Pancreas (tissue), 10 donors: ENCODE measurements at regions not wholly inside any gene's neighbourhood (a gene's known extent, or its start where the extent isn't known, plus 50 kb on each side); places are given as distances from the start of the nearest gene placed in this dataset.

Source experiments
- ATAC-seq, 4 donors: fragments of 200-7000 bp; cut with Tn5 transposase; one replicate each; pipeline versions ENCODE4 v1.8.0 to v1.9.1; 2020; ENCODE audit warnings: mild to moderate bottlenecking in 4 of 4, moderate library complexity in 4 of 4
- DNase-seq, 6 donors: peaks; one replicate each; pipeline ENCODE4 v3.0.0-alpha.2; 2020
- FAIRE-seq: peaks from 2 replicates; lab custom pipeline; 2012; peaks lifted over from hg19 to GRCh38; lab: Jason Lieb, UNC
- H3K27ac ChIP-seq, 4 donors: fragments of 200-600 bp; sonication (generic); 1 replicate in 3 of 4; 2 replicates in 1 of 4; pipeline versions ENCODE4 v1.5.0 to v1.8.0; 2020
- H3K27me3 ChIP-seq, 4 donors: fragments of 200-600 bp; one replicate each; pipeline ENCODE4 v1.8.0; 2021
- H3K36me3 ChIP-seq, 3 donors: fragments of 200-600 bp; sonication (generic) in 1 of 3; one replicate each; pipeline versions ENCODE4 v1.5.0 to v1.8.0; 2020 to 2021
- H3K4me1 ChIP-seq, 3 donors: fragments of 200-600 bp; one replicate each; pipeline ENCODE4 v1.8.0; 2021
- H3K4me3 ChIP-seq, 4 donors: fragments of 200-600 bp; sonication (generic) in 2 of 4; one replicate each; pipeline versions ENCODE4 v1.5.0 to v1.8.0; 2020 to 2021
- H3K9me3 ChIP-seq, 4 donors: fragments of 200-600 bp; one replicate each; pipeline ENCODE4 v1.8.0; 2021
- WGBS, 2 donors: extraction: QIAGEN DNeasy Blood & Tissue Kit; methylation state at CpG; one replicate each; pipeline ENCODE4 v1.1.7; 2013; 5-methylcytosine and 5-hydroxymethylcytosine counted together
- intact Hi-C, 3 donors: fragments of 100-400 bp; cut with DNase I; formaldehyde crosslinking; loops; one replicate each; pipeline versions ENCODE4 v1.11.1 to v1.14.2; 2022
- TF ChIP-seq, protein P1 (sequence below), 4 donors: fragments of 200-600 bp; sonication (generic) in 3 of 4; IDR thresholded peaks; one replicate each; pipeline versions ENCODE4 v1.5.0 to v1.8.0; 2021; ENCODE audit warnings: antibody characterized with exemption in 4 of 4
- donor health status: healthy with polysubstance abuse.
- donor health status: DM: no; HTN: no; CAD: no; lungs with moderate emphysema.
- donor health status: DM: no; HTN: no; CAD: no.
- donor health status: control.
- donor health status: control.
- donor health status: Bipolar disorder and iron deficiency.
- donor health status: DM: yes; HTN: yes; CAD: no.
- donor health status: DM: no; HTN: no; CAD: no.
- donor health status: DM: no; HTN: no; CAD: no.
- donor health status: DM: yes; HTN: yes; CAD: no.

DNA sequence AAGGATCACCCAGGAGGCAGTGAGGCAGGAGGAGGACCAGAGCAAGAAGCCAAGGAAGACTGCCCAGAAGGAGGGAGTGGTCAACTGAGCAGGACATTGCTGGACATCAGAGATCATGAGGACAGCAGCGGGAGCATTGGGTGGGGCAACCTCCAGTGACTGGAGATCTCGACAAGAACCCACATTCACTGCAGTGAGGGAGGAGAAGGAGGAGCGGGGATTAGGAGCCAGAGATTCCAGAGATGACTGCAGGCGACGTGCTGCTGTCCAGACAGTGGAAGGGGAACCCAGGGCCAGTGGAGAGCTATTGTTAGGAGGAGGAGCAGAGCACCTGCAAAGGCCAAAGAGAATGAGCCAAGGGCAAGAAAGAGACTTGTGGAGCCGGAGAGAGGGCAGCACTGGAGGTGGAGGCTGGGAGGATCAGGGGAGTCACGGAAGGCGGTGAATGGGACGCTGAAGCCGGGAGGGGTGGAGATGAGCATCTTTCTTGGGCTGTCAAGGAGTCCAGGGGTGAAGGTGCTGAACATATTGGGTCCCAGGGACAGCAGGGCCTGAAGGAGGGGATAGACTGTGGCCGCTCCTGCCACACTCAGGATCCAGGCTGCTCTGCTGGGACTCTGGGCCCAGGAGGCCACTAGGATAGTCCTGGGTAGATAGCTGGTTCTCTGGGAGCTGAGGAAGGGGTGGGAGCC is 140.1 kb upstream of the UNC5B start:
- Histone ChIP-seq H3K9me3 (no peaks in the 10 kb centered on the region), H3K4me1 (no peaks in the 10 kb centered on the region), H3K27ac (no peak overlapping the region), H3K36me3 (no peaks in the 10 kb centered on the region), H3K4me3 (no peak overlapping the region), H3K27me3 (no peaks in the 10 kb centered on the region)
- no peak for FAIRE-seq
- WGBS, 2 donors = 79 to 86% methylated on average over 11 of the region's 11 CpGs
- intact Hi-C loops = no loop called here
- TF ChIP-seq, protein P1, sequence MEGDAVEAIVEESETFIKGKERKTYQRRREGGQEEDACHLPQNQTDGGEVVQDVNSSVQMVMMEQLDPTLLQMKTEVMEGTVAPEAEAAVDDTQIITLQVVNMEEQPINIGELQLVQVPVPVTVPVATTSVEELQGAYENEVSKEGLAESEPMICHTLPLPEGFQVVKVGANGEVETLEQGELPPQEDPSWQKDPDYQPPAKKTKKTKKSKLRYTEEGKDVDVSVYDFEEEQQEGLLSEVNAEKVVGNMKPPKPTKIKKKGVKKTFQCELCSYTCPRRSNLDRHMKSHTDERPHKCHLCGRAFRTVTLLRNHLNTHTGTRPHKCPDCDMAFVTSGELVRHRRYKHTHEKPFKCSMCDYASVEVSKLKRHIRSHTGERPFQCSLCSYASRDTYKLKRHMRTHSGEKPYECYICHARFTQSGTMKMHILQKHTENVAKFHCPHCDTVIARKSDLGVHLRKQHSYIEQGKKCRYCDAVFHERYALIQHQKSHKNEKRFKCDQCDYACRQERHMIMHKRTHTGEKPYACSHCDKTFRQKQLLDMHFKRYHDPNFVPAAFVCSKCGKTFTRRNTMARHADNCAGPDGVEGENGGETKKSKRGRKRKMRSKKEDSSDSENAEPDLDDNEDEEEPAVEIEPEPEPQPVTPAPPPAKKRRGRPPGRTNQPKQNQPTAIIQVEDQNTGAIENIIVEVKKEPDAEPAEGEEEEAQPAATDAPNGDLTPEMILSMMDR (IDR thresholded peaks at IDR 0.05) = no peak
- no peak for ATAC-seq
- DNase-seq = peak in 1 of 6 donors; percentile 36

- Histone ChIP-seq H3K4me3 (no peak overlapping the region), H3K4me1 (no peaks in the 10 kb centered on the region), H3K9me3 (no peaks in the 10 kb centered on the region), H3K36me3 (no peaks in the 10 kb centered on the region), H3K27ac (no peak overlapping the region), H3K27me3 (no peaks in the 10 kb centered on the region)
- DNase-seq (no peak), FAIRE-seq (no peak), ATAC-seq (no peak)
- 71 to 79% methylated on average over 5 of the region's 5 CpGs for WGBS, 2 donors
- intact Hi-C loops = no loop called here
- TF ChIP-seq, protein P1 (IDR thresholded peaks at IDR 0.05) = no peak
Observed at GRCh38 chr10:71072823-71073210, 139.6 kb upstream of the UNC5B start.

GRCh38 chr10:71073451-71074175 is 138.8 kb upstream of the UNC5B start:
- ATAC-seq (no peak), FAIRE-seq (no peak), DNase-seq (peak in 1 of 6 donors; percentile 46)
- H3K4me3 ChIP-seq = no peak overlapping the region
- H3K4me1 ChIP-seq = no peaks in the 10 kb centered on the region
- intact Hi-C loops = no loop called here
- WGBS, 2 donors = 57 to 65% methylated on average over 12 of the region's 12 CpGs
- TF ChIP-seq, protein P1 (IDR thresholded peaks at IDR 0.05) = no peak
- no peaks in the 10 kb centered on the region for H3K27me3 ChIP-seq
- no peaks in the 10 kb centered on the region for H3K9me3 ChIP-seq
- no peak overlapping the region for H3K27ac ChIP-seq
- H3K36me3 ChIP-seq = no peaks in the 10 kb centered on the region

GRCh38 chr10:71074176-71074755 is 138.1 kb upstream of the UNC5B start:
- Histone ChIP-seq H3K4me3 (no peak overlapping the region), H3K27ac (no peak overlapping the region), H3K4me1 (no peaks in the 10 kb centered on the region), H3K9me3 (no peaks in the 10 kb centered on the region), H3K36me3 (no peaks in the 10 kb centered on the region), H3K27me3 (no peaks in the 10 kb centered on the region)
- no peak for FAIRE-seq
- no peak for ATAC-seq
- no peak for DNase-seq
- TF ChIP-seq, protein P1 (IDR thresholded peaks at IDR 0.05) = no peak
- intact Hi-C loops = no loop called here
- WGBS, 2 donors = 70 to 73% methylated on average over 7 of the region's 7 CpGs
